Adrenal gland (tissue), 5 donors: ENCODE measurements at regions not wholly inside any gene's neighbourhood (a gene's known extent, or its start where the extent isn't known, plus 50 kb on each side); places are given as distances from the start of the nearest gene placed in this dataset.

Experiments used
- POLR2A ChIP-seq, 2 donors: fragments of 450-650 bp; IDR thresholded peaks; one replicate each; pipeline ENCODE4 v1.6.1; 2017; ENCODE audit warnings: antibody characterized with exemption in 2 of 2, mild to moderate bottlenecking in 2 of 2, moderate library complexity in 1 of 2
- TF ChIP-seq, protein P1 (sequence below), 6 experiments: fragments of 450-650 bp in 4 of 6; fragments of 200-600 bp in 2 of 6; sonication (generic) in 1 of 6; IDR thresholded peaks; 1 replicate in 5 of 6; 2 replicates in 1 of 6; pipeline versions ENCODE4 v1.5.1 to v1.8.0; 2016 to 2021; ENCODE audit warnings: antibody characterized with exemption in 6 of 6, mild to moderate bottlenecking in 2 of 6, moderate library complexity in 1 of 6
- donor health status: DM: no; HTN: no; CAD: no.

DNA sequence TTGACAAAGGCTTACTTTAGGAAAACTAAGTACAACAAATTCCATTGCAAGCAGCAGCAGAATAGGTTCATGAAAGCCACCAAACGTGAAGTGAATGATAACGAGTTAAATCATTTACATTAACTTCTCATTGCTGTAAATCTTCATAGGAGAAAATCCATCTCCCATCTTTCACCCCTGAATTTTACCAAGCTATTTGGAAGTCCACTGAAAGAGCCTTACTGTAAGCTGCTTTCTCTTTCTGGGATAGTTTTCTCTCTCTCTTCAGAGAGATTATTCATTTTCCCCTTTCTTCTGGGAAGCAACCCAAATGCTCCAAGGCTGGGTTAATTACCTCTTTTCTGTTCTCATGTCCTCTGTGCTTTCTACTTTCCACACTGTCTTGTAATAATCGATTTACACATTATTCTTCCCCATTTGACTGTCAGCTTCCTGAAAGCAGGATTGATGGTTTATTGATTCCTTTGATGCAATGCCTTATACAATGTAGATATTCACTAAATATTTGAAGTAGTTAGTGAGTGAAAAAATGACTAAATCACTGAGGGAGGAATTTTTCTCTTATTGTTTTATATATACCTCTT is 914.3 kb upstream of the ARPP21 start:
- TF ChIP-seq POLR2A (IDR thresholded peaks at IDR 0.05) = no peak
- TF ChIP-seq, protein P1, sequence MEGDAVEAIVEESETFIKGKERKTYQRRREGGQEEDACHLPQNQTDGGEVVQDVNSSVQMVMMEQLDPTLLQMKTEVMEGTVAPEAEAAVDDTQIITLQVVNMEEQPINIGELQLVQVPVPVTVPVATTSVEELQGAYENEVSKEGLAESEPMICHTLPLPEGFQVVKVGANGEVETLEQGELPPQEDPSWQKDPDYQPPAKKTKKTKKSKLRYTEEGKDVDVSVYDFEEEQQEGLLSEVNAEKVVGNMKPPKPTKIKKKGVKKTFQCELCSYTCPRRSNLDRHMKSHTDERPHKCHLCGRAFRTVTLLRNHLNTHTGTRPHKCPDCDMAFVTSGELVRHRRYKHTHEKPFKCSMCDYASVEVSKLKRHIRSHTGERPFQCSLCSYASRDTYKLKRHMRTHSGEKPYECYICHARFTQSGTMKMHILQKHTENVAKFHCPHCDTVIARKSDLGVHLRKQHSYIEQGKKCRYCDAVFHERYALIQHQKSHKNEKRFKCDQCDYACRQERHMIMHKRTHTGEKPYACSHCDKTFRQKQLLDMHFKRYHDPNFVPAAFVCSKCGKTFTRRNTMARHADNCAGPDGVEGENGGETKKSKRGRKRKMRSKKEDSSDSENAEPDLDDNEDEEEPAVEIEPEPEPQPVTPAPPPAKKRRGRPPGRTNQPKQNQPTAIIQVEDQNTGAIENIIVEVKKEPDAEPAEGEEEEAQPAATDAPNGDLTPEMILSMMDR (IDR thresholded peaks at IDR 0.05) = no peak
